ENCODE measurements at regions not wholly inside any gene's neighbourhood (a gene's known extent, or its start where the extent isn't known, plus 50 kb on each side); places are given as distances from the start of the nearest gene placed in this dataset.

- no peak for ATAC-seq
- Mint-ChIP-seq H3K27ac (no peak overlapping the region), H3K9me3 (no peaks in the 10 kb centered on the region), H3K27me3 (ENCODE audit: low read depth) (no peaks in the 10 kb centered on the region), H3K4me3 (no peak overlapping the region), H3K36me3 (no peaks in the 10 kb centered on the region), H3K4me1 (peaks cover 12% of the 10 kb centered on the region)
- ChIA-PET POLR2A (no interaction called here), CTCF (no interaction called here)
- no peak for TF ChIP-seq MYBL2 (CRISPR knock-in tag; IDR thresholded peaks at IDR 0.05)
- no peak for TF ChIP-seq CBFB (CRISPR knock-in tag; IDR thresholded peaks at IDR 0.05; ENCODE audit: low read depth)
- no peak for TF ChIP-seq ESRRA (CRISPR knock-in tag; IDR thresholded peaks at IDR 0.05; ENCODE audit: borderline replicate concordance)
- no peak for TF ChIP-seq HMGA2 (CRISPR knock-in tag; IDR thresholded peaks at IDR 0.05)
- no peak for TF ChIP-seq TEAD4 (CRISPR knock-in tag; IDR thresholded peaks at IDR 0.05)
- TF ChIP-seq ZNF425 (CRISPR knock-in tag; conservative IDR thresholded peaks at IDR 0.05) = no peak
- TF ChIP-seq SOX15 (CRISPR knock-in tag; IDR thresholded peaks at IDR 0.05) = no peak
- TF ChIP-seq JAZF1 (CRISPR knock-in tag; IDR thresholded peaks at IDR 0.05) = no peak
- no peak for TF ChIP-seq MAX (CRISPR knock-in tag; IDR thresholded peaks at IDR 0.05)
- TF ChIP-seq NR1H2 (CRISPR knock-in tag; IDR thresholded peaks at IDR 0.05) = no peak
- no peak for TF ChIP-seq USF2 (CRISPR knock-in tag; IDR thresholded peaks at IDR 0.05)
- TF ChIP-seq CREM (CRISPR knock-in tag; IDR thresholded peaks at IDR 0.05) = no peak
- TF ChIP-seq SMAD3 (CRISPR knock-in tag; IDR thresholded peaks at IDR 0.05; ENCODE audit: borderline replicate concordance) = no peak
- no peak for TF ChIP-seq CREB1 (CRISPR knock-in tag; IDR thresholded peaks at IDR 0.05)
- no peak for TF ChIP-seq NFATC4 (CRISPR knock-in tag; IDR thresholded peaks at IDR 0.05)
- TF ChIP-seq AR (CRISPR knock-in tag; IDR thresholded peaks at IDR 0.05) = no peak
- TF ChIP-seq ZNF281 (CRISPR knock-in tag; IDR thresholded peaks at IDR 0.05) = no peak
- no peak for TF ChIP-seq TEAD1 (CRISPR knock-in tag; IDR thresholded peaks at IDR 0.05)
- DNase-seq (ENCODE audit: low spot score) = no peak
These were observed 174.7 kb downstream of the UGT8 start for GRCh38 chr4:114773339-114773738.
